K562 (cell line): ENCODE measurements at regions not wholly inside any gene's neighbourhood (a gene's known extent, or its start where the extent isn't known, plus 50 kb on each side); places are given as distances from the start of the nearest gene placed in this dataset.
A peak's percentile ranks its signal among the peaks of the same experiment; 100 is the strongest.

Experiments
- CBX2 ChIP-seq: fragments of 200-600 bp; sonication (generic); IDR thresholded peaks from one replicate; pipeline ENCODE4 v1.6.1; 2012; ENCODE audit warnings: mild to moderate bottlenecking, low read length, inconsistent platforms; ENCODE audit not compliant: insufficient read depth, poor library complexity, severe bottlenecking
- CBX3 ChIP-seq, 2 experiments: IDR thresholded peaks; 1 replicate in 1 of 2; 2 replicates in 1 of 2; pipeline ENCODE4 v1.6.1; 2012; ENCODE audit warnings: inconsistent platforms in 2 of 2, low read length in 2 of 2, borderline replicate concordance in 1 of 2, control low read depth in 1 of 2
- CHD2 ChIP-seq: IDR thresholded peaks from 2 replicates; pipeline ENCODE4 v1.6.1; 2011; ENCODE audit warnings: low read depth, low read length
- COPS2 ChIP-seq: fragments of 450-650 bp; conservative IDR thresholded peaks from 2 replicates; pipeline ENCODE4 v1.6.1; 2016; ENCODE audit warnings: mild to moderate bottlenecking, moderate library complexity
- FOXA3 ChIP-seq, 2 experiments: fragments of 450-650 bp in 1 of 2; sonication (generic) in 1 of 2; formaldehyde crosslinking; IDR thresholded peaks in 1 of 2; conservative IDR thresholded peaks in 1 of 2; 2 replicates each; pipeline versions ENCODE4 v1.4.0 to v1.8.0; 2020 to 2022; ENCODE audit warnings: mild to moderate bottlenecking in 2 of 2, missing genetic modification reagents in 1 of 2
- HDAC6 ChIP-seq: IDR thresholded peaks from 2 replicates; pipeline ENCODE4 v1.6.1; 2012; ENCODE audit warnings: low read depth, mild to moderate bottlenecking, control low read depth, inconsistent platforms, low read length, moderate library complexity
- ILK ChIP-seq: fragments of 450-650 bp; IDR thresholded peaks from 2 replicates; pipeline ENCODE4 v1.6.1; 2016; ENCODE audit warnings: missing genetic modification characterization, low read depth, mild to moderate bottlenecking, missing compliant biosample characterization, moderate library complexity, borderline replicate concordance
- KLF1 ChIP-seq: fragments of 450-650 bp; IDR thresholded peaks from 2 replicates; pipeline ENCODE4 v1.6.1; 2016; ENCODE audit warnings: missing genetic modification characterization, missing compliant biosample characterization
- NONO ChIP-seq, 2 experiments: fragments of 200-400 bp in 1 of 2; fragments of 450-650 bp in 1 of 2; formaldehyde crosslinking in 1 of 2; IDR thresholded peaks; 2 replicates each; pipeline ENCODE4 v1.6.1; 2017; ENCODE audit warnings: low read depth in 2 of 2, mild to moderate bottlenecking in 2 of 2, moderate library complexity in 2 of 2, low read length in 1 of 2
- POLR2A ChIP-seq: fragments of 450-650 bp; conservative IDR thresholded peaks from 2 replicates; pipeline ENCODE4 v1.6.1; 2016
- SNAPC5 ChIP-seq: fragments of 250-450 bp; sonication (Bioruptor Pico); IDR thresholded peaks from 2 replicates; pipeline ENCODE4 v1.8.0; 2021; ENCODE audit warnings: moderate library complexity, mild to moderate bottlenecking, inconsistent platforms
- SPI1 ChIP-seq: IDR thresholded peaks from 2 replicates; pipeline ENCODE4 v1.6.1; 2011; ENCODE audit warnings: low read depth, low read length, control low read depth, borderline replicate concordance
- SRSF3 ChIP-seq: fragments of 200-400 bp; formaldehyde crosslinking; IDR thresholded peaks from 2 replicates; pipeline ENCODE4 v1.6.1; 2016; ENCODE audit warnings: mild to moderate bottlenecking, low read length, moderate library complexity; ENCODE audit not compliant: insufficient read depth
- TCF3 ChIP-seq: sonication (generic); formaldehyde crosslinking; IDR thresholded peaks from 2 replicates; pipeline ENCODE4 v1.4.0; 2020; ENCODE audit warnings: mild to moderate bottlenecking, missing genetic modification reagents
- TRIM28 ChIP-seq: fragments of 450-650 bp; IDR thresholded peaks from 2 replicates; pipeline ENCODE4 v1.6.1; 2017
- ZBTB7A ChIP-seq: IDR thresholded peaks from 2 replicates; pipeline ENCODE4 v1.6.1; 2011; ENCODE audit warnings: low read depth, mild to moderate bottlenecking, low read length, moderate library complexity, borderline replicate concordance; ENCODE audit not compliant: control insufficient read depth
- ZFP1 ChIP-seq: fragments of 450-650 bp; formaldehyde crosslinking; IDR thresholded peaks from 2 replicates; pipeline ENCODE4 v1.4.0; 2020; ENCODE audit warnings: mild to moderate bottlenecking, mixed read lengths
- ZNF121 ChIP-seq: sonication (generic); formaldehyde crosslinking; conservative IDR thresholded peaks from 2 replicates; pipeline ENCODE4 v1.8.0; 2022; ENCODE audit warnings: missing genetic modification reagents
- ZNF140 ChIP-seq: fragments of 250-450 bp; sonication (Bioruptor Pico); IDR thresholded peaks from 2 replicates; pipeline ENCODE4 v1.8.0; 2021; ENCODE audit warnings: moderate library complexity, mild to moderate bottlenecking, inconsistent platforms
- ZNF354B ChIP-seq: fragments of 250-450 bp; sonication (Bioruptor Pico); IDR thresholded peaks from 2 replicates; pipeline ENCODE4 v1.4.0; 2020
- ZNF695 ChIP-seq: fragments of 450-650 bp; formaldehyde crosslinking; IDR thresholded peaks from 2 replicates; pipeline ENCODE4 v1.4.0; 2020; ENCODE audit warnings: mild to moderate bottlenecking, moderate library complexity
- TF ChIP-seq, protein P1 (sequence below): sonication (generic); formaldehyde crosslinking; IDR thresholded peaks from 2 replicates; pipeline ENCODE4 v1.9.0; 2022; ENCODE audit warnings: mild to moderate bottlenecking, missing genetic modification reagents
- TF ChIP-seq, protein P2 (sequence below): sonication (generic); formaldehyde crosslinking; IDR thresholded peaks from 2 replicates; pipeline ENCODE4 v1.8.1; 2023; ENCODE audit warnings: mild to moderate bottlenecking, missing genetic modification reagents
- TF ChIP-seq, protein P3 (sequence below): sonication (generic); IDR thresholded peaks from 2 replicates; pipeline ENCODE4 v1.6.1; 2016
- TF ChIP-seq, protein P4 (sequence below), 2 experiments: IDR thresholded peaks; 2 replicates each; pipeline ENCODE4 v1.6.1; 2011; ENCODE audit warnings: borderline replicate concordance in 1 of 2, control low read depth in 1 of 2, low read depth in 1 of 2, low read length in 1 of 2, mild to moderate bottlenecking in 1 of 2, mixed read lengths in 1 of 2, moderate library complexity in 1 of 2; ENCODE audit not compliant: insufficient read depth in 1 of 2, insufficient read length in 1 of 2, poor library complexity in 1 of 2, severe bottlenecking in 1 of 2; ENCODE audit errors: extremely low read depth in 1 of 2

- TF ChIP-seq FOXA3 (CRISPR knock-in tag; conservative IDR thresholded peaks at IDR 0.05 in 1 of 2, IDR thresholded peaks at IDR 0.05 in 1 of 2): no peak
- no peak for TF ChIP-seq SNAPC5 (CRISPR knock-in tag)
- TF ChIP-seq COPS2: no peak
- no peak for TF ChIP-seq CBX2
- no peak for TF ChIP-seq SPI1
- TF ChIP-seq, protein P1, sequence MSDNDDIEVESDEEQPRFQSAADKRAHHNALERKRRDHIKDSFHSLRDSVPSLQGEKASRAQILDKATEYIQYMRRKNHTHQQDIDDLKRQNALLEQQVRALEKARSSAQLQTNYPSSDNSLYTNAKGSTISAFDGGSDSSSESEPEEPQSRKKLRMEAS (CRISPR knock-in tag): peak; percentile 48; the same call in 1 of the 2 replicates
- no peak for TF ChIP-seq TRIM28
- peak; percentile 43; the same call in 1 of the 2 replicates for TF ChIP-seq ZBTB7A
- TF ChIP-seq POLR2A: no peak
- TF ChIP-seq ZNF354B: no peak
- TF ChIP-seq, protein P2, sequence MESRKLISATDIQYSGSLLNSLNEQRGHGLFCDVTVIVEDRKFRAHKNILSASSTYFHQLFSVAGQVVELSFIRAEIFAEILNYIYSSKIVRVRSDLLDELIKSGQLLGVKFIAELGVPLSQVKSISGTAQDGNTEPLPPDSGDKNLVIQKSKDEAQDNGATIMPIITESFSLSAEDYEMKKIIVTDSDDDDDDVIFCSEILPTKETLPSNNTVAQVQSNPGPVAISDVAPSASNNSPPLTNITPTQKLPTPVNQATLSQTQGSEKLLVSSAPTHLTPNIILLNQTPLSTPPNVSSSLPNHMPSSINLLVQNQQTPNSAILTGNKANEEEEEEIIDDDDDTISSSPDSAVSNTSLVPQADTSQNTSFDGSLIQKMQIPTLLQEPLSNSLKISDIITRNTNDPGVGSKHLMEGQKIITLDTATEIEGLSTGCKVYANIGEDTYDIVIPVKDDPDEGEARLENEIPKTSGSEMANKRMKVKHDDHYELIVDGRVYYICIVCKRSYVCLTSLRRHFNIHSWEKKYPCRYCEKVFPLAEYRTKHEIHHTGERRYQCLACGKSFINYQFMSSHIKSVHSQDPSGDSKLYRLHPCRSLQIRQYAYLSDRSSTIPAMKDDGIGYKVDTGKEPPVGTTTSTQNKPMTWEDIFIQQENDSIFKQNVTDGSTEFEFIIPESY: peak; percentile 92
- peak; percentile 28; the same call in 1 of the 2 replicates for TF ChIP-seq TCF3
- no peak for TF ChIP-seq HDAC6
- no peak for TF ChIP-seq ZNF695 (CRISPR knock-in tag)
- TF ChIP-seq, protein P3, sequence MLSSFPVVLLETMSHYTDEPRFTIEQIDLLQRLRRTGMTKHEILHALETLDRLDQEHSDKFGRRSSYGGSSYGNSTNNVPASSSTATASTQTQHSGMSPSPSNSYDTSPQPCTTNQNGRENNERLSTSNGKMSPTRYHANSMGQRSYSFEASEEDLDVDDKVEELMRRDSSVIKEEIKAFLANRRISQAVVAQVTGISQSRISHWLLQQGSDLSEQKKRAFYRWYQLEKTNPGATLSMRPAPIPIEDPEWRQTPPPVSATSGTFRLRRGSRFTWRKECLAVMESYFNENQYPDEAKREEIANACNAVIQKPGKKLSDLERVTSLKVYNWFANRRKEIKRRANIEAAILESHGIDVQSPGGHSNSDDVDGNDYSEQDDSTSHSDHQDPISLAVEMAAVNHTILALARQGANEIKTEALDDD: no peak
- TF ChIP-seq ZFP1 (CRISPR knock-in tag): no peak
- TF ChIP-seq ZNF140 (CRISPR knock-in tag): no peak
- no peak for TF ChIP-seq CHD2
- TF ChIP-seq NONO (IDR thresholded peaks at IDR 0.05; ENCODE audit: low read depth in 2 of 2, low read length in 1 of 2): no peak
- TF ChIP-seq, protein P4, sequence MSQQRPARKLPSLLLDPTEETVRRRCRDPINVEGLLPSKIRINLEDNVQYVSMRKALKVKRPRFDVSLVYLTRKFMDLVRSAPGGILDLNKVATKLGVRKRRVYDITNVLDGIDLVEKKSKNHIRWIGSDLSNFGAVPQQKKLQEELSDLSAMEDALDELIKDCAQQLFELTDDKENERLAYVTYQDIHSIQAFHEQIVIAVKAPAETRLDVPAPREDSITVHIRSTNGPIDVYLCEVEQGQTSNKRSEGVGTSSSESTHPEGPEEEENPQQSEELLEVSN (IDR thresholded peaks at IDR 0.05; ENCODE audit: borderline replicate concordance in 1 of 2, extremely low read depth in 1 of 2, insufficient read depth in 1 of 2, insufficient read length in 1 of 2, low read depth in 1 of 2, low read length in 1 of 2, poor library complexity in 1 of 2, severe bottlenecking in 1 of 2): peak in 1 of 2 experiments; percentile 38
- no peak for TF ChIP-seq ILK (tag)
- TF ChIP-seq ZNF121 (CRISPR knock-in tag): no peak
- TF ChIP-seq SRSF3: 0 out of 2 replicates have a peak, but pooled peaks have one; percentile 28
- TF ChIP-seq KLF1 (tag): no peak
- no peak for TF ChIP-seq CBX3 (IDR thresholded peaks at IDR 0.05; ENCODE audit: borderline replicate concordance in 1 of 2, low read length in 2 of 2)
These were observed 167.9 kb upstream of the GSE1 start (continued) for GRCh38 chr16:85445064-85445778.
